Upper lobe of left lung (tissue), 4 donors: ENCODE measurements at regions not wholly inside any gene's neighbourhood (a gene's known extent, or its start where the extent isn't known, plus 50 kb on each side); places are given as distances from the start of the nearest gene placed in this dataset.

ENCODE experiments used
- EP300 ChIP-seq, 4 donors: sonication (generic); formaldehyde crosslinking; IDR thresholded peaks; one replicate each; pipeline ENCODE4 v1.5.1; 2017; ENCODE audit warnings: antibody characterized with exemption in 4 of 4, control low read depth in 2 of 4
- POLR2A ChIP-seq, 4 donors: fragments of 450-650 bp; IDR thresholded peaks; one replicate each; pipeline ENCODE4 v1.5.1; 2016 to 2017; ENCODE audit warnings: antibody characterized with exemption in 4 of 4, mild to moderate bottlenecking in 2 of 4
- TF ChIP-seq, protein P1 (sequence below), 6 experiments: fragments of 450-650 bp in 4 of 6; fragments of 200-600 bp in 2 of 6; sonication (generic) in 2 of 6; IDR thresholded peaks; one replicate each; pipeline ENCODE4 v1.5.1; 2016 to 2019; ENCODE audit warnings: antibody characterized with exemption in 6 of 6

GRCh38 chr20:56788041-56788670 lies 159.1 kb downstream of the TFAP2C start:
- TF ChIP-seq, protein P1, sequence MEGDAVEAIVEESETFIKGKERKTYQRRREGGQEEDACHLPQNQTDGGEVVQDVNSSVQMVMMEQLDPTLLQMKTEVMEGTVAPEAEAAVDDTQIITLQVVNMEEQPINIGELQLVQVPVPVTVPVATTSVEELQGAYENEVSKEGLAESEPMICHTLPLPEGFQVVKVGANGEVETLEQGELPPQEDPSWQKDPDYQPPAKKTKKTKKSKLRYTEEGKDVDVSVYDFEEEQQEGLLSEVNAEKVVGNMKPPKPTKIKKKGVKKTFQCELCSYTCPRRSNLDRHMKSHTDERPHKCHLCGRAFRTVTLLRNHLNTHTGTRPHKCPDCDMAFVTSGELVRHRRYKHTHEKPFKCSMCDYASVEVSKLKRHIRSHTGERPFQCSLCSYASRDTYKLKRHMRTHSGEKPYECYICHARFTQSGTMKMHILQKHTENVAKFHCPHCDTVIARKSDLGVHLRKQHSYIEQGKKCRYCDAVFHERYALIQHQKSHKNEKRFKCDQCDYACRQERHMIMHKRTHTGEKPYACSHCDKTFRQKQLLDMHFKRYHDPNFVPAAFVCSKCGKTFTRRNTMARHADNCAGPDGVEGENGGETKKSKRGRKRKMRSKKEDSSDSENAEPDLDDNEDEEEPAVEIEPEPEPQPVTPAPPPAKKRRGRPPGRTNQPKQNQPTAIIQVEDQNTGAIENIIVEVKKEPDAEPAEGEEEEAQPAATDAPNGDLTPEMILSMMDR (IDR thresholded peaks at IDR 0.05): no peak
- TF ChIP-seq POLR2A (IDR thresholded peaks at IDR 0.05) (no peak), EP300 (IDR thresholded peaks at IDR 0.05) (no peak)
